GM18907 (cell line): ENCODE measurements at regions not wholly inside any gene's neighbourhood (a gene's known extent, or its start where the extent isn't known, plus 50 kb on each side); places are given as distances from the start of the nearest gene placed in this dataset.
"Not testable (repeated sequence)": the region's sequence is repeated elsewhere in the genome, so short reads cannot be mapped to it uniquely, and the experiment has no call there.

Source experiments
- ATAC-seq: cut with Tn5 transposase; IDR thresholded peaks from one replicate; pipeline ENCODE4 v1.9.1; 2021; ENCODE audit warnings: mild to moderate bottlenecking, moderate library complexity; ENCODE audit not compliant: unreplicated experiment

- ATAC-seq, result not testable (repeated sequence)
Measured at GRCh38 chr2:122038816-122039215, 283.4 kb downstream of the TSN start.

DNA sequence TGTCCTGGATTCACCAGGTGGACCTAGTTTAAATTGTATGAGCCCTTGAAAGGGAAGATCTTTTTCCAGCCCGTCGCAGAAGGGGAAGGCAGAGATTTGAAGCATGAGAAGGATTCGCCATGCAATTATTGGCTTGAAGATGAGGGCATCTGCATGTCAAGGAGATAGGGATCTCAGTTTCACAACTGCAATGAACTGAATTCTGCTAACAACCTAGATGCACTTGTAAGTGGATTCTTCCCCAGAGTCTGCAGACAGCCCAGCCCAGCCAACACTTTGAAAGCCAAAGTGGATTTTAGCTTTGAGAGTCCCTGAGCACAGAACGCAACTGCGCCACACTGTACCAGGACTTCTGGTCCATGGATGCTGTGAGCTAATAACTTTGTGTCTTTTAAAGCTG is 286.0 kb downstream of the TSN start:
- no peak for ATAC-seq

GRCh38 chr2:122051659-122052058 is 296.2 kb downstream of the TSN start:
- not testable (repeated sequence) for ATAC-seq

- ATAC-seq, result no peak
Measured at GRCh38 chr2:122055521-122055931, 300.1 kb downstream of the TSN start.

GRCh38 chr2:122056853-122057252 is 301.4 kb downstream of the TSN start:
- ATAC-seq, result no peak

GRCh38 chr2:122061206-122061605 is 305.8 kb downstream of the TSN start:
- ATAC-seq, result no peak

GRCh38 chr2:122061831-122062230 is 306.4 kb downstream of the TSN start:
- no peak for ATAC-seq

DNA sequence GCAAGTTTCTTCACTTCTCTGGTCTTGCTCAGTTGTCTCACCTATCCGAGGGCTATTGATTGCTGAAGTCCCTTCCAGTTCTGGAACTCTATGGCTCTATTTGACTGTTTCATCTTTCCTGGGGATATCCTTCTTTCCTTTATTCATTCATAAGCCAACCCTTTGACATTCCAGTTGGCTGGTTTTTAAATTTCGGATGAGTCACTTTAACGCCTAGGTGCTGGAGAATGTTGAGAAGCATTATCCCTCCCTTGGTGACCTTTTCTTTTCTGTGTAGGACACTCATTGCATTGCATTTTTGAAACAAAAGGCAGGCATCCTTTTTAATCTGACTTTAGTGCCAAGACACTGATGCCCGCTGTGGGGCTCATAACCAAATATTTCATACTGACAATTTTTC is 307.1 kb downstream of the TSN start:
- no peak for ATAC-seq

- ATAC-seq, result no peak
Measured at GRCh38 chr2:122063716-122064115, 308.3 kb downstream of the TSN start.

GRCh38 chr2:122070241-122070731 is 314.8 kb downstream of the TSN start:
- ATAC-seq, result no peak

- no peak for ATAC-seq
Measured at GRCh38 chr2:122072666-122073065, 317.2 kb downstream of the TSN start.

DNA sequence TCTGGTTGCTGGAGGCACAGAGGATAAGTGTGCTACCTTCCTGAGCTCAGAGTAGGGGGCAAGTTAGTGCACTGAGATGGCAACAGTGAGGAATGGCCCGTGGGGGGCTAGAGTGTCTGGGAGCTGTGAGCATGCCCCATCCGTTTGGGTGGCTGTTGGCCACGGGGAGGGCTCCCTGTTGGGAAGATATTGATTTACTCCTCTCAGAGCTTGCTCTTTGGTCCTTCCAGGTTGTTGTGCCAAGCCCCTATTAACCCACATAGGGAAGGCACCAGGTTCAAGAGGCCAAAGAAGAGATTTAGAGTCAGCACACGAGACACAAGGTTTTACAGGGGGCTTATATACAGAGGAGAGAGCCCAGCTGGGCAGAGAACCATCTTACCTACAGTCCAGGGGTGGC is 318.8 kb downstream of the TSN start:
- no peak for ATAC-seq

DNA sequence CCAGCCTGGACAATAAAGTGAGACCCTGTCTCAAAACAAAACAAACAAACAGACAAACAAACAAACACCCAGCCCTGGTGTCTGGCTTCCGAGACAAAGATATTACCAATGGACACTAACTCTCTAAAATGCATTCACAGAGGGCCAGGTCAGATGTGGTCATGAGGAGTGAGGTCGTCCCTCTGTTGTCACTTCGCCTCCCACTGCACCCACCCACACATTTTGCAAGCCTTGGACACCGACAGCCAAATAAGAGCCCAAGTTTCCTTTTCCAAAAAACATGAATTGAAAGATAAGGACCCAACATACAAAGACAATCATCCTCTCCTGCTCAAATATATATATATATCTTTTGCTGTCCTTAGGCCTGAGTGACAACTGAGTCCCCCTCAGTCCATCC is 319.9 kb downstream of the TSN start:
- ATAC-seq, result no peak

DNA sequence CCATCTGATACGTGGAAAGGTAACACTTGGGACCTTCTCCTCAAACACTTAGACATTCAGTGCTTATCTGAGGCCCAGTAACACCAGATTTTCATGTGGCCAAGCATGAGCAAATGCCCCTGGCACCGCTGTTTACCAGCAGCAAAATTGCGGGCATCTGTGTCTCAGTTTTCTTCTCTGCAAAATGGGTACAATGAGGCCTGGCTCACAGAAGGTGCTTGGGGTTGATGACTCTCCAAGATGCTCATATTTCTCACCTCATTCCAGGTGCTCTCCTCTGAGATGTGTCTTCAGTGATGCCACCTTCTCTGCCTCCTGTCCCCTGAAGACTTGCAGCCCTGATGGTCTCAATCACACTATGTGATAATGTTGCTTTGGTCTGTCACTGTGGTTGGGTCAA is 321.7 kb downstream of the TSN start:
- no peak for ATAC-seq

- no peak for ATAC-seq
Measured at GRCh38 chr2:122077771-122078170, 322.3 kb downstream of the TSN start.

- ATAC-seq, result no peak
Measured at GRCh38 chr2:122078451-122078850, 323.0 kb downstream of the TSN start.

DNA sequence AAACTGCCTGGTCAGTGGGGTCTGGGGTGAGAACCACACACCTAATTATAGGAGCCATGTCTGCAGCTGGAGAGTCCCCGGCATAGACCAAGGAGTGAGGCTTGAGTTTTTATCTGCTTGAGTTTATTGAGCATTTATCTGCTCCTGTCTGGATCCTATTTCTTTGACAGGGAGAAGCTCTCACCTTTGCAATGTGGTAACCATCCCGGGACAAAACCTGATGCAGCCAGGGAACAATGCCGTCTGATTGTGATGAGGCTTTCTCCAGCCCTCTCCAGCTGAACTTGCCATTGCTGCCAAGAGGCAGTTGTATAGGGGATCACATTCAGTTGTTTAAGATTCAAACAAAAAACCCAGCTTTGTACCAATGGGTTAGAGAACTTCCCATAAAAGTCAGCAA is 324.4 kb downstream of the TSN start:
- ATAC-seq, result no peak

- ATAC-seq, result no peak
Measured at GRCh38 chr2:122080316-122080715, 324.9 kb downstream of the TSN start.

DNA sequence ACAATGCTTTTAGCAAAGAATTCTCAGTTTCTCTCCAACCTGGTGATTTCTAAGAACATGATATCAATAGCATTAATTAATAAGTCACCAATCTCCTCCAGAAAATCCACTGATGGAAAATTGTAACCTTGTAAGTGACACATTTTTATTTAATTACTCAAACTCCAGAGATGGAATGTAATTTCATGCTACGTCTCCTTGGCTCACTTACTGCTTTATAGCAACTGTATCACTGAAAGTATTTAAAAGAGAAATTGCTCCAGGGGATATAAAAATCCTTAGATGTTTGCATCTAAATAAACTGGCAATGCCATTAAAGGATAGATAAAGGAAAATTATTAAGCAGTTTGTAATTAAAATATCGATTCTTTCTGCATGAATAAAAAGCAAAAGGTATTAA is 325.4 kb downstream of the TSN start:
- ATAC-seq, result no peak

GRCh38 chr2:122081751-122082150 is 326.3 kb downstream of the TSN start:
- no peak for ATAC-seq

- ATAC-seq, result no peak
Measured at GRCh38 chr2:122083256-122084048, 328.0 kb downstream of the TSN start.

DNA sequence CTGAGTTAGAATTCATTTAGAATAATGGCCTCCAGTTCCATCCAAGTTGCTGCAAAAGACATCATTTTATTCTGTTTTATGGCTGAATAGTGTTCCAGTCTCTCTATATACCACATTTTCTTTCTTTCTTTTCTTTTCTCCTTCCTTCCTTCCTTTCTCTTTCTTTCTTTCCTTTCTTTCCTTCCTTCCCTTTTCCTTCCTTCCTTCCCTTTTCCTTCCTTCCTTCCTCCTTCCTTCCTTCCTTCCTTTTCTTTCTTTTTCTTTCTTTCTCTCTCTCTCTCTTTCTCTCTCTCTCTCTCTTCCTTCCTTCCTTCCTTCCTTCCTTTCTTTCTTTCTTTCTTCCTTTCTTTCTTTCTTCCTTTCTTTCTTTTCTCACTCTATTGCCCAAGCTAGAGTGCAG is 330.2 kb downstream of the TSN start:
- not testable (repeated sequence) for ATAC-seq

DNA sequence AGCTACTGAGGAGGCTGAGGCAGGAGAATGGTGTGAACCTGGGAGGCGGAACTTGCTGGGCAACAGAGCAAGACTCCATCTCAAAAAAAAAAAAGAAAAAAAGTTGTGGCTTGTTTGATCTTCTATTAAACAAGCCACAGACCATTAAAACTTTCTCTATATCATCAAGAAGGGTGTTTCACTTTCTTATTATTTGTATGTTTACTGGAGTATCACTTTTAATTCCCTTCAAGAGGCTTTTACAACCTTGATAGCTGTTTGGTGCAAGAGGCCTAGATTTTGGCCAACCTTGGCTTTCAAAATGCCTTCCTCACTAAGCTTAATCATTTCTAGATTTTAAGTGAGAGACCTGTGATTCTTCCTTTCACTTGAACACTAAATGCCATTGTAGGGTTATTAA is 339.1 kb downstream of the TSN start:
- ATAC-seq, result no peak
